GM21360 (cell line): ENCODE measurements at regions not wholly inside any gene's neighbourhood (a gene's known extent, or its start where the extent isn't known, plus 50 kb on each side); places are given as distances from the start of the nearest gene placed in this dataset.

Source experiments
- ATAC-seq: cut with Tn5 transposase; IDR thresholded peaks from one replicate; pipeline ENCODE4 v1.9.1; 2021; ENCODE audit warnings: mild to moderate bottlenecking, moderate library complexity; ENCODE audit not compliant: unreplicated experiment

- no peak for ATAC-seq
These were observed 100.1 kb upstream of the ASAP2 start for GRCh38 chr2:9106338-9107167.

- ATAC-seq = no peak
These were observed 100.8 kb upstream of the ASAP2 start for GRCh38 chr2:9105601-9106337.

GRCh38 chr2:9103663-9104277 is 100.3 kb upstream of the MBOAT2 start:
- ATAC-seq = no peak

GRCh38 chr2:9102861-9103662 is 99.6 kb upstream of the MBOAT2 start:
- no peak for ATAC-seq

- no peak for ATAC-seq
These were observed 98.4 kb upstream of the MBOAT2 start for GRCh38 chr2:9101763-9102425.

GRCh38 chr2:9100080-9100876 is 96.8 kb upstream of the MBOAT2 start:
- ATAC-seq = peak; percentile 40

GRCh38 chr2:9099341-9099751 is 95.9 kb upstream of the MBOAT2 start:
- ATAC-seq = peak; percentile 65

GRCh38 chr2:9097892-9098291 is 94.4 kb upstream of the MBOAT2 start:
- ATAC-seq = no peak

- no peak for ATAC-seq
These were observed 93.8 kb upstream of the MBOAT2 start for GRCh38 chr2:9097239-9097638.

- ATAC-seq = no peak
These were observed 93.3 kb upstream of the MBOAT2 start for GRCh38 chr2:9096761-9097160.

GRCh38 chr2:9095690-9096089 is 92.2 kb upstream of the MBOAT2 start:
- no peak for ATAC-seq

GRCh38 chr2:9095226-9095625 is 91.7 kb upstream of the MBOAT2 start:
- ATAC-seq = no peak

GRCh38 chr2:9094117-9094516 is 90.6 kb upstream of the MBOAT2 start:
- ATAC-seq = no peak

- ATAC-seq = no peak
These were observed 89.8 kb upstream of the MBOAT2 start for GRCh38 chr2:9093324-9093723.

- peak; percentile 79 for ATAC-seq
These were observed 89.1 kb upstream of the MBOAT2 start for GRCh38 chr2:9092383-9093282.

- no peak for ATAC-seq
These were observed 88.3 kb upstream of the MBOAT2 start for GRCh38 chr2:9091811-9092210.

- no peak for ATAC-seq
These were observed 86.3 kb upstream of the MBOAT2 start for GRCh38 chr2:9089831-9090230.

- no peak for ATAC-seq
These were observed 83.7 kb upstream of the MBOAT2 start for GRCh38 chr2:9087121-9087681.
